Psoas muscle (tissue), 7 donors: ENCODE measurements at regions not wholly inside any gene's neighbourhood (a gene's known extent, or its start where the extent isn't known, plus 50 kb on each side); places are given as distances from the start of the nearest gene placed in this dataset.

Experiments used
- ATAC-seq, 4 donors: fragments of 200-7000 bp; cut with Tn5 transposase; one replicate each; pipeline ENCODE4 v1.9.1; 2020; ENCODE audit warnings: moderate library complexity in 3 of 4, mild to moderate bottlenecking in 2 of 4
- DNase-seq, 2 donors: peaks; one replicate each; pipeline ENCODE4 v3.0.0-alpha.2; 2020
- H3K27ac ChIP-seq: fragments of 200-600 bp; one replicate; pipeline ENCODE4 v1.8.0; 2022
- H3K27me3 ChIP-seq, 3 donors: fragments of 200-600 bp in 1 of 3; one replicate each; pipeline versions ENCODE4 v1.6.1 to v1.8.0; 2013 to 2022; ENCODE audit warnings: low read length in 2 of 3, mild to moderate bottlenecking in 2 of 3, moderate library complexity in 1 of 3; ENCODE audit not compliant: insufficient read depth in 3 of 3
- H3K36me3 ChIP-seq, 2 donors: fragments of 200-600 bp in 1 of 2; one replicate each; pipeline versions ENCODE4 v1.6.1 to v1.8.0; 2013 to 2022; ENCODE audit warnings: low read depth in 1 of 2, mild to moderate bottlenecking in 1 of 2, moderate library complexity in 1 of 2; ENCODE audit not compliant: insufficient read depth in 1 of 2
- H3K4me1 ChIP-seq: fragments of 200-600 bp; one replicate; pipeline ENCODE4 v1.8.0; 2022
- H3K4me3 ChIP-seq: fragments of 200-600 bp; one replicate; pipeline ENCODE4 v1.8.0; 2022; ENCODE audit warnings: mild to moderate bottlenecking
- H3K9me3 ChIP-seq: fragments of 200-600 bp; one replicate; pipeline ENCODE4 v1.8.0; 2022
- WGBS, 3 donors: extraction: QIAGEN DNeasy Blood & Tissue Kit; methylation state at CpG; one replicate each; pipeline versions ENCODE4 v1.1.6 to v1.1.7; 2013; 5-methylcytosine and 5-hydroxymethylcytosine counted together
- intact Hi-C, 2 donors: fragments of 100-400 bp; cut with DNase I; formaldehyde crosslinking; loops; one replicate each; pipeline versions ENCODE4 v1.11.0 to v1.14.2; 2022
- TF ChIP-seq, protein P1 (sequence below): fragments of 200-600 bp; IDR thresholded peaks from one replicate; pipeline ENCODE4 v1.8.0; 2022; ENCODE audit warnings: antibody characterized with exemption
- donor health status: healthy with polysubstance abuse.
- donor health status: DM: no; HTN: no; CAD: no; lungs with moderate emphysema.
- donor health status: Bipolar disorder and iron deficiency.
- donor health status: healthy.
- donor health status: DM: yes; HTN: yes; CAD: no.
- donor health status: DM: no; HTN: no; CAD: no.
- donor health status: DM: yes; HTN: yes; CAD: no.

DNA sequence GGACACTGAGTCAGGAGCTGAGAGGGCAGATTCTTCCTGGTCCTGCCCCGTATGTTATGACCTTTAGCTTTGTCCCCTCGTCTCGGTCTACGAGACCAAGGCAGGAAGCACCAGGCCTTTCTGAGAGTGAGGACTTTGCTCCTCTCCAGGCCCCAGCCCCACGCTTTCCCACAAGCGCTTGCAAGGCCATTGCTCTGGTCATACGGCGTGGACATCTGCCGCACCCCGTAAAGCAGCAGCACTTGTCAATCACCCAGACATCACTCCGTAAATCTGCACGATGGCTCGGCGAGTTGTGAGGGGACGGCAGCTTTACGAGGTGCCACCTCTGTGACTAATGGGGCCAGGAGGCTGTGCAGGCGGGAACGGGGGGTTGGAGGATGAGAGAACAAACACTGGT lies 100.8 kb upstream of the TWIST2 start:
- Histone ChIP-seq H3K36me3 (no peaks in the 10 kb centered on the region), H3K9me3 (peaks cover 15% of the 10 kb centered on the region), H3K27me3 (peaks cover 0 to 33% (median 5%) of the 10 kb centered on the region in 3 donors), H3K4me3 (no peak overlapping the region), H3K27ac (no peak overlapping the region), H3K4me1 (no peaks in the 10 kb centered on the region)
- TF ChIP-seq, protein P1, sequence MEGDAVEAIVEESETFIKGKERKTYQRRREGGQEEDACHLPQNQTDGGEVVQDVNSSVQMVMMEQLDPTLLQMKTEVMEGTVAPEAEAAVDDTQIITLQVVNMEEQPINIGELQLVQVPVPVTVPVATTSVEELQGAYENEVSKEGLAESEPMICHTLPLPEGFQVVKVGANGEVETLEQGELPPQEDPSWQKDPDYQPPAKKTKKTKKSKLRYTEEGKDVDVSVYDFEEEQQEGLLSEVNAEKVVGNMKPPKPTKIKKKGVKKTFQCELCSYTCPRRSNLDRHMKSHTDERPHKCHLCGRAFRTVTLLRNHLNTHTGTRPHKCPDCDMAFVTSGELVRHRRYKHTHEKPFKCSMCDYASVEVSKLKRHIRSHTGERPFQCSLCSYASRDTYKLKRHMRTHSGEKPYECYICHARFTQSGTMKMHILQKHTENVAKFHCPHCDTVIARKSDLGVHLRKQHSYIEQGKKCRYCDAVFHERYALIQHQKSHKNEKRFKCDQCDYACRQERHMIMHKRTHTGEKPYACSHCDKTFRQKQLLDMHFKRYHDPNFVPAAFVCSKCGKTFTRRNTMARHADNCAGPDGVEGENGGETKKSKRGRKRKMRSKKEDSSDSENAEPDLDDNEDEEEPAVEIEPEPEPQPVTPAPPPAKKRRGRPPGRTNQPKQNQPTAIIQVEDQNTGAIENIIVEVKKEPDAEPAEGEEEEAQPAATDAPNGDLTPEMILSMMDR: no peak
- 29 to 37% (median 29%) methylated on average over 18 of the region's 18 CpGs for WGBS, 3 donors
- no peak for DNase-seq
- ATAC-seq: no peak
- intact Hi-C loops: no loop called here

DNA sequence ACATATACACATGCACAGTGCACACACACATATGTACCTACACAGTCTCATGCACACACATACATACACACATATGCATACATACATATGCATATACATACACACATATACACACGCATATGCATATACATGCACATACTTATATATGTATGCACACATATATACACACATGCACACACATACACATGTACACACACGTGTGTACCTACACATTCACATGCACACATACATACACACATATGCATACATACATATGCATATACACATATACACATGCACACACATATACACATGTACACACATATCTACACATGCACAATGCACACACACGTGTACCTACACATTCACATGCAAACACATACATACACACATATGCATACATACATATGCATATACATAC lies 100.3 kb upstream of the TWIST2 start:
- Histone ChIP-seq H3K4me3 (no peak overlapping the region), H3K36me3 (no peaks in the 10 kb centered on the region), H3K4me1 (no peaks in the 10 kb centered on the region), H3K9me3 (peaks cover 15% of the 10 kb centered on the region), H3K27me3 (peaks cover 0 to 32% (median 5%) of the 10 kb centered on the region in 3 donors), H3K27ac (no peak overlapping the region)
- ATAC-seq (no peak), DNase-seq (no peak)
- TF ChIP-seq, protein P1: no peak
- 78 to 96% (median 95%) methylated on average over 3 of the region's 3 CpGs for WGBS, 3 donors
- intact Hi-C loops: no loop called here

DNA sequence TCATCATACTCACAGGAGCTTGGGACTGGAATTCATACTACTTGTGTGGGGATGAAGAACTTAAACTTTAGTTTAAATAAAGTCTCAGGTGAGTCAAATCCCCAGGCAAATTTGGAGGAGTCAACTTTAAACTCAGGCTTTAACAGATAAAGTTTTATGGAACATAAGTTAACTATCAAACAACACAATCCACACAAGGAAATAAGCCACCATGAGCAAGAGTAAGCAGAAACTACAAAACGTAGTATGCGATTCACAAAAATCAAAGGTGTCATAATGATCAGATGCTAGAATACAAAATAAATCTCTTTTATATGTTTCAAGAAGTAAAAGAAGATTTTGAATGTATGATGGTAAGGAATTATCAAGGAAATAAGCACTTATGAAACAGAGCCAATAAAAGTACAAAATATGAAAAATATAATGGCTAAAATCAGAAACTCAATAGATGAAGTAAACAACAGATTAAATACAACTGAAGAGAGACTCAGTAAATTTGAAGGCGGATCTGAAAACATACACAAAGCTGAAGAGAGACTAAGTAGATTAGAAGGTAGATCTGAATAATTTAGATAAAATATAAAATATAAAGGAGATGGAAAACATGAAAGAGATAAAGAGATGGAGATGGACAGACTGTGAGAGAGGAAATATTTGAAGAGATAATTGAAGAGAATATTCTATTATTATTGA lies 97.5 kb upstream of the TWIST2 start:
- Histone ChIP-seq H3K36me3 (no peaks in the 10 kb centered on the region), H3K27ac (no peak overlapping the region), H3K4me1 (no peaks in the 10 kb centered on the region), H3K9me3 (peaks cover 15% of the 10 kb centered on the region), H3K4me3 (no peak overlapping the region), H3K27me3 (peaks cover 0 to 19% (median 0%) of the 10 kb centered on the region in 3 donors)
- 91% methylated on average over 3 of the region's 3 CpGs for WGBS, 3 donors
- ATAC-seq: no peak
- intact Hi-C loops: no loop called here
- TF ChIP-seq, protein P1: no peak
- DNase-seq: no peak

DNA sequence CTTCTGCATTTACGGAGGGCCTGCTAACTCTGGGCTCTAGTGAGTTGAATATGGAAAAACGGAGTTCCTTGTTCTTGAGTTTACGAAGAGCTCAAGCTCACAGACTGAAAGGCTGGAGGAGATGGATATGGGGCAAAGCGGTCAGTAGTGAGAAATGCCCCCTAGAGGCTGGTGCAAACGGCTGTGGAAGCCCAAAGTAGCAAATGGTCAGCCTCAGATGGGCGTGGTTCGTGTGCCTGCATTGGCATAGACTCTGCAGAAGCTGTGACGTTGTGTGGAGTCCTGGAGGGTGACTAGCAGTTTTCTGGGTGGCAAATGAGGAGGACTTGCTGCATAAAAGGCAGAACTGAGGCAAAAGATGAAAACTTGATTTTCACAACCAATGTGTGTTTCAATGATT lies 93.6 kb upstream of the TWIST2 start:
- TF ChIP-seq, protein P1: no peak
- 56 to 65% (median 61%) methylated on average over 8 of the region's 8 CpGs for WGBS, 3 donors
- Histone ChIP-seq H3K27ac (no peak overlapping the region), H3K4me3 (no peak overlapping the region), H3K27me3 (peaks cover 0 to 2% (median 0%) of the 10 kb centered on the region in 3 donors), H3K36me3 (no peaks in the 10 kb centered on the region), H3K9me3 (peaks cover 15% of the 10 kb centered on the region), H3K4me1 (no peaks in the 10 kb centered on the region)
- intact Hi-C loops: no loop called here
- DNase-seq (no peak), ATAC-seq (no peak)

DNA sequence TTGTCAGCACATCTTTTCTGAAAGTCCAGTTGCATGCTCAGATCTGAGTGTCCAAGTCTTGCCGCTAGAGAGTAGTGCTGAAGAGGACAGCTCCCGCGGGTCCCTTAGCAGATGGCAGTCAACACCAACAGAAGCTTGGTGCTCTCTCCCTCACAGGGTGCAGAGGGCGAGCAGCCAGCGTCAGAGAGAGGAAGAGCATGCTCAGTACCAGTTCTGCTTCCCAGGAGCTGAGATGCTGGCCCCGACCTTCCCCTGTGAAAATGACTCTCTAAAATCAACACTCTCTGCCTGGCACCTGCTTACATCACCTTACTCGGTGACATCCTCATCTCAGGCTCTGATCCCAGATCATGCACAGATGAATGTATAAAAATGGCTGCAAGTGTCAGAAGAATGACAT lies 86.0 kb upstream of the TWIST2 start:
- ATAC-seq (no peak), DNase-seq (no peak)
- TF ChIP-seq, protein P1: no peak
- Histone ChIP-seq H3K36me3 (no peaks in the 10 kb centered on the region), H3K4me3 (no peak overlapping the region), H3K27ac (no peak overlapping the region), H3K9me3 (no peaks in the 10 kb centered on the region), H3K4me1 (no peaks in the 10 kb centered on the region), H3K27me3 (peaks cover 0 to 32% (median 8%) of the 10 kb centered on the region in 3 donors)
- intact Hi-C loops: no loop called here
- WGBS, 3 donors: 15 to 21% (median 17%) methylated on average over 7 of the region's 7 CpGs
